Activated CD8-positive, alpha-beta memory T cell treated with anti-CD3 and anti-CD28 coated beads for 48 hours (primary cell): ENCODE measurements at regions not wholly inside any gene's neighbourhood (a gene's known extent, or its start where the extent isn't known, plus 50 kb on each side); places are given as distances from the start of the nearest gene placed in this dataset.

Experiments
- DNase-seq, 3 experiments: peaks; one replicate each; pipeline ENCODE4 v3.0.0-alpha.2; 2020; ENCODE audit warnings: low read depth in 2 of 3, low spot score in 2 of 3

GRCh38 chr3:36258421-36258820, 121.9 kb upstream of the STAC start:
- no peak for DNase-seq

DNA sequence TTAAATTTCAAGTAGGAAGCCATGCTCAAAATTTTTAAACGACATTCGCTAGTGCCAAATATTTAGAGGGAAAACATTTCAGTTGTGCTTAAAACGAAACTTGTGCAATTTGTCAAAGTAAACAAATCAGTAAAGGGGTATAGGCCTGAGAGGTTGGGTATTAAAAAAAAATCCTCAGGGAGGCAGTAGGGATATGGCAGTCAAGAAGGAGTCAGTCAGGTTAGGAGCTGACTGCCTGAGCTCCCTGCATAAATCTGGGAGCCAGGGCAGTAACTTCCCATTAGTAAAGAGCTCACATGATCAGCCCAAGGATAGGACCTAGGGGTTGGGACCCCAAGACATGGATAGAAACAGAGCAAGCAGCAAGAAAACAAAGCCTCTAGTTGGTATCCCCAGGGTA, 120.7 kb upstream of the STAC start:
- no peak for DNase-seq

DNA sequence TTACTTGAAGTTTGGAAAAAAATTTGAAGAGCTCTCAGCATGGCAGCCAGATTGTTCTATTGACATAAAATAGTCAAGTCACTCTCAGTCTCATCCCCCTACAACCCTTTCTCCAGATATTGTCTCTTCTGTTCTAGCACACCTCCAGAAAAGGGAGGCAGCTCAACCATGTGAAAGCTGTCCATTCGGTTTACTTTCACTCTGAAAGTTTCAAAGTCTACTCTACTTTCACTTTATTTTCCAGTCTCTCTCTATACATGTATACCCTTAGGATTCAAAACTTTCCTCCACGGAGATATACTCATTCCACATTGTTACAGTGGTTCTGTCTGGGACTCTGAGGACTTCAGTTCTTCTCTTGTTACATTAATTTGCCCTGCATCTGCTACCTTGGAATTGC, 111.0 kb upstream of the STAC start:
- no peak for DNase-seq

DNA sequence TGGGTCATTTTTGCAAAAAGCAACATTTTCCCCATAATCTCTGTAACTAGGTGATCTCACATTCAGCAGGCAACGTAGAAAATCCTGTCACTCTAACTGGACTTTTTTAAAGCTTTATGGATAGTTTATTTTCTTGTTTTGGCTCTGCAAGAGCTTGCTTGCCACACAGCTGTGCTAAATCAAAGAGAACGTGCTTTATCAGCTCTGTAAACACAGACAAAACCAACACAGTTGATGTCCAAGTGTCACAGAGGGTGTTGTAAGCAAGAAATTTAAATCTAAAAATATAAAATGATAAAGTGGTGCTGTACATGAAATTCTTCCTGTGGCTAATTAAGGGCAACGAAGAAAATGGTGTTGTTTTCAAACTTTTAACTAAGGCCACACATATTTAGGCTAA, 97.5 kb upstream of the STAC start:
- DNase-seq = no peak

- DNase-seq = no peak
These were observed 85.0 kb upstream of the STAC start for GRCh38 chr3:36295296-36295695.

GRCh38 chr3:36297195-36297594, 83.1 kb upstream of the STAC start:
- no peak for DNase-seq

GRCh38 chr3:36298188-36298587, 82.1 kb upstream of the STAC start:
- no peak for DNase-seq

DNA sequence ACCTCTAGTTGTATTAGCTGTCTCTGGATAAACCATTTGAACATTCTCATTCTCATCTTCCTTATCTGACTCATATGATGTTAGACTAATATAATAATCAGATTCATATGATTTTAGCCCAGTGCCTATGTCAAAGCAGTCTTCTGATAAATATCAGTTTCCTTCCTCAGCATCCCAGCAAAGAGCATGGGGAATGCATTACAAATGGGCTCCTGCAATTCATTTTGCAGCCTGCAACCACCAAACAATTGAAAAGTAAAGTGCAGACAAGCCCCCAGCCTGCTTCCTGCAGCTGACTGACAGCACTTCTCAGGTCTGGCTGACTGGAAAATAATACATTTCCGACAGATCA, 78.2 kb upstream of the STAC start:
- DNase-seq = no peak

- no peak for DNase-seq
These were observed 77.7 kb upstream of the STAC start for GRCh38 chr3:36302626-36303025.

- DNase-seq = no peak
These were observed 77.0 kb upstream of the STAC start for GRCh38 chr3:36303286-36303685.

- no peak for DNase-seq
These were observed 74.3 kb upstream of the STAC start for GRCh38 chr3:36305929-36306520.

DNA sequence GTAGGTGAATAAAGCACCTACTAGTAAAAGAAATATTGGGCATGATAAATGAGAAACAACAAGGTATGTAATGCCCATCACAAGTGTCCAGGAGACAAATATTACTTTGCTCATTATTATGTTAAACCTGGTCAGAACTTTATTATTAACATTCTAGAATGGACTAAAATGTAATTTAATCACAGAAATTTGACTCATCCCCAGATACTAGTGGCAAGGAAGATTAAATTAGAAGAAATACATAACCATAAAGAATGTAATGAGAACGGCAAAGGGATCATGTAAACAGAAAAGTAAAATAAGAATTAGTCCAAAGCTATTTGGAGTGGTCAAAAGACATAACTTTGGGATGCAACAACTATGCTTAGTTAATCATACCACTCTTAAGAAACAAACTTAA, 71.2 kb upstream of the STAC start:
- no peak for DNase-seq

GRCh38 chr3:36312351-36312750, 68.0 kb upstream of the STAC start:
- DNase-seq = no peak

GRCh38 chr3:36317915-36318314, 62.4 kb upstream of the STAC start:
- no peak for DNase-seq

GRCh38 chr3:36318621-36319200, 61.6 kb upstream of the STAC start:
- no peak for DNase-seq

GRCh38 chr3:36319680-36320079, 60.6 kb upstream of the STAC start:
- no peak for DNase-seq
